MCF 10A (cell line): ENCODE measurements at regions not wholly inside any gene's neighbourhood (a gene's known extent, or its start where the extent isn't known, plus 50 kb on each side); places are given as distances from the start of the nearest gene placed in this dataset.
"Not testable (repeated sequence)": the region's sequence is repeated elsewhere in the genome, so short reads cannot be mapped to it uniquely, and the experiment has no call there.

Source experiments
- BruUV-seq: library from RNA; stranded (reverse); fragments of 400-500 nt; replicated peaks from 2 replicates; lab custom pipeline; 2021; lab: Mats Ljungman, UMichigan
- CTCF ChIA-PET: fragments of 300-600 bp; sonication (Branson Sonifier 250); formaldehyde crosslinking; extraction: SDS; loops from one replicate; lab custom pipeline; 2021; ENCODE audit warnings: antibody characterized with exemption, inconsistent platforms; lab: Yijun Ruan, JAX
- POLR2A ChIA-PET: fragments of 300-600, 350-650 bp; sonication (Branson Sonifier 250); formaldehyde crosslinking; extraction: SDS; loops from one replicate; lab custom pipeline; 2020; ENCODE audit warnings: antibody characterized with exemption, inconsistent platforms; lab: Yijun Ruan, JAX
- DNase-seq: peaks from one replicate; pipeline ENCODE4 v3.0.0-alpha.2; 2018; ENCODE audit not compliant: unreplicated experiment
- H3K27ac Mint-ChIP-seq: one replicate; pipeline ENCODE4 v1.8.0; 2022; ENCODE audit warnings: mild to moderate bottlenecking, low read depth, mixed read lengths; ENCODE audit not compliant: unreplicated experiment
- H3K27me3 Mint-ChIP-seq: one replicate; pipeline ENCODE4 v1.8.0; 2022; ENCODE audit warnings: mixed read lengths; ENCODE audit not compliant: insufficient read depth, unreplicated experiment
- H3K36me3 Mint-ChIP-seq: one replicate; pipeline ENCODE4 v1.8.0; 2022; ENCODE audit warnings: mild to moderate bottlenecking, moderate library complexity, mixed read lengths; ENCODE audit not compliant: insufficient read depth, unreplicated experiment
- H3K4me1 Mint-ChIP-seq: one replicate; pipeline ENCODE4 v1.8.0; 2022; ENCODE audit warnings: mixed read lengths; ENCODE audit not compliant: insufficient read depth, unreplicated experiment
- H3K4me3 Mint-ChIP-seq: one replicate; pipeline ENCODE4 v1.8.0; 2022; ENCODE audit warnings: mild to moderate bottlenecking, moderate library complexity, mixed read lengths; ENCODE audit not compliant: unreplicated experiment
- H3K9me3 Mint-ChIP-seq: one replicate; pipeline ENCODE4 v1.8.0; 2022; ENCODE audit warnings: mixed read lengths; ENCODE audit not compliant: unreplicated experiment
- intact Hi-C: fragments of 100-400 bp; cut with micrococcal nuclease; formaldehyde crosslinking; loops from 2 replicates; pipeline ENCODE4 v1.14.1; 2022
- TF ChIP-seq, protein P1 (sequence below): fragments of 200-600 bp; IDR thresholded peaks from one replicate; pipeline ENCODE4 v1.8.0; 2022; ENCODE audit warnings: antibody characterized with exemption, mild to moderate bottlenecking; ENCODE audit not compliant: unreplicated experiment

- TF ChIP-seq, protein P1, sequence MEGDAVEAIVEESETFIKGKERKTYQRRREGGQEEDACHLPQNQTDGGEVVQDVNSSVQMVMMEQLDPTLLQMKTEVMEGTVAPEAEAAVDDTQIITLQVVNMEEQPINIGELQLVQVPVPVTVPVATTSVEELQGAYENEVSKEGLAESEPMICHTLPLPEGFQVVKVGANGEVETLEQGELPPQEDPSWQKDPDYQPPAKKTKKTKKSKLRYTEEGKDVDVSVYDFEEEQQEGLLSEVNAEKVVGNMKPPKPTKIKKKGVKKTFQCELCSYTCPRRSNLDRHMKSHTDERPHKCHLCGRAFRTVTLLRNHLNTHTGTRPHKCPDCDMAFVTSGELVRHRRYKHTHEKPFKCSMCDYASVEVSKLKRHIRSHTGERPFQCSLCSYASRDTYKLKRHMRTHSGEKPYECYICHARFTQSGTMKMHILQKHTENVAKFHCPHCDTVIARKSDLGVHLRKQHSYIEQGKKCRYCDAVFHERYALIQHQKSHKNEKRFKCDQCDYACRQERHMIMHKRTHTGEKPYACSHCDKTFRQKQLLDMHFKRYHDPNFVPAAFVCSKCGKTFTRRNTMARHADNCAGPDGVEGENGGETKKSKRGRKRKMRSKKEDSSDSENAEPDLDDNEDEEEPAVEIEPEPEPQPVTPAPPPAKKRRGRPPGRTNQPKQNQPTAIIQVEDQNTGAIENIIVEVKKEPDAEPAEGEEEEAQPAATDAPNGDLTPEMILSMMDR = no peak
- ChIA-PET POLR2A (interaction anchor here (0.6 kb wide), 1 partner anchor 43 kb away, joined by 3 read pairs; no protein-coding TSS in a partner anchor), CTCF (interaction anchor here (0.6 to 4.1 kb wide), 2 partner anchors 9 to 1825 kb away, joined by 4 to 25 read pairs; no protein-coding TSS in a partner anchor)
- Mint-ChIP-seq H3K4me3 (no peak overlapping the region), H3K36me3 (no peaks in the 10 kb centered on the region), H3K4me1 (no peaks in the 10 kb centered on the region), H3K9me3 (no peaks in the 10 kb centered on the region), H3K27me3 (peaks cover 86% of the 10 kb centered on the region), H3K27ac (no peak overlapping the region)
- intact Hi-C loops = no loop called here
- no TSS peak for BruUV-seq
- no peak for DNase-seq
Observed at GRCh38 chr7:45269192-45269591, 111.6 kb downstream of the RAMP3 start.

DNA sequence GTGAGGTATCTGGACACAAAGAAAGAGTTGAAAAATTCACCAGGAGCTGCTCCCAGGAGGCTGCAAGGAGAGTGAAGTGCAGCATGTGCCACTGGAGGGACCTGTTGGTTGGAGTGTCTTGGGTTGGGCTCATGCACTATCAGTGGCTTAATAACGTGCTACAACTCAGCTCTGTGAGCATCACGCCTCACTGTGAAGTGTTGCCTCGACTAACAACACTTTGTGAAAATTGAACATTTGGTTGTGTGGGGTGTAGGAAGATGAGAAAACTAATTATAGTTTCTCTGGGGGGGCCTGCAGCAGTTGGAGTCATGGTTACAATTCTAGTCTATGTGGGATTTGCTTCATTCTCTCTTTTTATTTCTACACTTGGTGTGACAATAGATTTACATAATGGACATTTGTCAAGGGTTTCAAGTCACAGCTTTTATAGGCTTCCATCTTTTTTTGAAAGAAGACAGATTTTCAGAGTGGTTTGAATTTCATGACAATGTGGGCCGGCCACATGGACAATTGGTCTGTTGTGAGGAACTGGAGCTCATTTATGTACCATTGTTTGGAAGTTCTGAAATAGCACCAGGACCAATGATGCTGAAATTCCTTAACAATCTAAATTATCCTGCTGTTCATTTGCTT lies 121.3 kb downstream of the RAMP3 start:
- Mint-ChIP-seq H3K27ac (no peak overlapping the region), H3K4me3 (no peak overlapping the region), H3K27me3 (peaks cover 100% of the 10 kb centered on the region), H3K4me1 (no peaks in the 10 kb centered on the region), H3K9me3 (no peaks in the 10 kb centered on the region), H3K36me3 (peaks cover 6% of the 10 kb centered on the region)
- no TSS peak for BruUV-seq
- TF ChIP-seq, protein P1 = no peak
- intact Hi-C loops = no loop called here
- DNase-seq = no peak
- ChIA-PET CTCF (no interaction called here), POLR2A (interaction anchor here (0.7 kb wide), 1 partner anchor 15 kb away, joined by 6 read pairs; no protein-coding TSS in a partner anchor)

- H3K9me3 Mint-ChIP-seq, H3K4me3 Mint-ChIP-seq, H3K4me1 Mint-ChIP-seq, H3K27ac Mint-ChIP-seq, intact Hi-C loops, BruUV-seq, POLR2A ChIA-PET, DNase-seq, H3K36me3 Mint-ChIP-seq: not testable (repeated sequence)
- CTCF ChIA-PET = interaction anchor here (0.6 kb wide), 1 partner anchor 11 kb away, joined by 4 read pairs; no protein-coding TSS in a partner anchor
- peaks cover 51% of the 10 kb centered on the region for H3K27me3 Mint-ChIP-seq
Observed at GRCh38 chr7:45289611-45290010, 132.0 kb downstream of the RAMP3 start.

DNA sequence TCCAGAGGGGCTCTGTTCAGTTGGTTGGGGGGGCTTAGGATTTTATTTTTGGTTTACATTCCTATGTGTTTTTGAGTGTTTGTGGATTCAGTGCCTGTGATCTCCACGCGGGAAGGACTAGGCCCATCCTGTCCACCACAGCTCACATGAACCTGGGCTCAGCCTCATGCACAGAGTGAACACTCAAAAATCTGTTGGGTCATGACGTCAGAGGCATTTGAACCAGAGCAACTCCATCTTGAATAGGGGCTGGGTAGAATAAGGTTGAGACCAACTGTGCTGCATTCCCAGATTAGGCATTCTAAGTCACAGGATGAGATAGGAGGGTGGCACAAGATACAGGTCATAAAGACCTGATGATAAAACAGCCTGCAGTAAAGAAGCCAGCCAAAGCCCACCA lies 133.3 kb downstream of the RAMP3 start:
- Mint-ChIP-seq H3K27ac (no peak overlapping the region), H3K27me3 (peaks cover 52% of the 10 kb centered on the region), H3K4me1 (no peaks in the 10 kb centered on the region), H3K4me3 (no peak overlapping the region), H3K36me3 (no peaks in the 10 kb centered on the region), H3K9me3 (no peaks in the 10 kb centered on the region)
- TF ChIP-seq, protein P1 = no peak
- DNase-seq = no peak
- BruUV-seq = no TSS peak
- ChIA-PET CTCF (interaction anchor here (0.9 kb wide), 1 partner anchor 30 kb away, joined by 4 read pairs; no protein-coding TSS in a partner anchor), POLR2A (no interaction called here)
- intact Hi-C loops = no loop called here
